GM21447 (cell line): ENCODE measurements at regions not wholly inside any gene's neighbourhood (a gene's known extent, or its start where the extent isn't known, plus 50 kb on each side); places are given as distances from the start of the nearest gene placed in this dataset.

Experiments
- ATAC-seq: cut with Tn5 transposase; IDR thresholded peaks from one replicate; pipeline ENCODE4 v1.9.1; 2021; ENCODE audit not compliant: unreplicated experiment

DNA sequence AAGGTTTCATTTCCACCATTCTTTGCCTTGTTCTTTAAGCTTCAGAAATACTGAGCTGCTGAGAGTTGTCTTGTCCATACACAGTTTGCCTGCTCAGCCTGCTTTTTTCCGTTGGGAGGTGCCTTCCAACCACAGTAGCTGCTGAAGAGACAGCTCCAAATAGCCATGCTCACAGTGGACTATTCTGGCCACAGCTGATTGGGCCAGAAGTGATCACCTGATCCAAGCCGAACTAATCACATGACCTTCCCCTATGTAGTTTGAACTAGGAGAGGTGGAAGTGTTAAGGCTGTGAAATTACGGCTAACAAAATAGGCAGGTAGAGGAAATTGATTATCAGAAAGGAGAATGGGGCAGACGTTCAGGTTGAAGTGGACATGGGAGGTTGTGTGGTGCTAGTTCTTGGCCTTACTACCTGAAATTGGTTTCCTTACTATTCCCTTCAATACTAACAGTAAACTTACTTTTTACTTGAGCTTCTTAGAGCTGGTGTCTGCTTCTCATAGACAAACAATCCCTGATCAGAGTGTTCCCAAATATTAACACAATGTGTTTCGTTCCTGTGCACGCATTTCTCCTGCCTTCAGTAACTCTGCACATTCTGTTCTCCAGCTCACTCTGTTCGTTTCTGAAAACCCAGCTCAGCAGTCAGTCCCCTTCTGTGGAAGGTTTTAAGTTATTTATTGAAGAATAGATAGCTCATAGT is 136.1 kb downstream of the RWDD3 start:
- ATAC-seq = no peak

GRCh38 chr1:95370691-95371562 is 136.9 kb downstream of the RWDD3 start:
- ATAC-seq = no peak

GRCh38 chr1:95371666-95372282 is 137.8 kb downstream of the RWDD3 start:
- ATAC-seq = no peak

DNA sequence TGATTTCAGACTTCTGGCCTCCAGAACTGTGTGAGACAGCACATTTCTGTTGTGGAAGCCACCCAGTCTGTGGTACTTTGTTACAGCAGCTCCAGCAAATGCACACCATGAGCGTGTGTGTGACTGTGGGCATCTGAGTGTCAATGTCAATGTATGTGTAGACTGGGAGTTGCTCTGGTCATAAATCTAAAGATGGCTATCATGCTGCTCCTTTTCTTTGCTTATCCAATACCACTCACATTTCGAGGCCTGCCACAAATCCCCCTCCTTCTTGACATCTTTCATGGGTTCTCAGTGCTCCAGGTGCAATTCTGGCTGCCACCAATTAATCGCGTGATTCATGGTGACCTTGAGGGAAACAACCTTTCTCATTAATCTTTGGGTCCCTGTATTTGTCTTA is 141.2 kb downstream of the RWDD3 start:
- ATAC-seq = no peak

DNA sequence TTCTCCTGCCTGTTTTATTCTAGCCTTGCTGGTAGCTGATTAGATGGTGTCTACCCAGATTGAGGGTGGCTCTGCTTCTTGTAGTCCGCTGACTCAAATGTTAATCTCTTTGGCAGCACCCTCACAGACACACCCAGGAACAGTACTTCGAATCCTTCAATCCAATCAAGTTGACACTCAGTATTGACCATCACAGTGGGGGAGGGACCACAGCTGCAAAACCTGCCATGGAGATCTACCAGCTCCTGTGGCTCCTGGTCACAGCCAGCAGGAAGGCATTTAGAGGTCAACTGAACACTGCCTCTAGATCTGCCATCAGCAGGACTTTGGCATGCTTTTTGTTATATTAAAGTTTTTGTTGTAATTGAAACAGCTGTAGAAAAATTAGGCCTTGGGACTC is 146.9 kb downstream of the RWDD3 start:
- ATAC-seq = no peak

DNA sequence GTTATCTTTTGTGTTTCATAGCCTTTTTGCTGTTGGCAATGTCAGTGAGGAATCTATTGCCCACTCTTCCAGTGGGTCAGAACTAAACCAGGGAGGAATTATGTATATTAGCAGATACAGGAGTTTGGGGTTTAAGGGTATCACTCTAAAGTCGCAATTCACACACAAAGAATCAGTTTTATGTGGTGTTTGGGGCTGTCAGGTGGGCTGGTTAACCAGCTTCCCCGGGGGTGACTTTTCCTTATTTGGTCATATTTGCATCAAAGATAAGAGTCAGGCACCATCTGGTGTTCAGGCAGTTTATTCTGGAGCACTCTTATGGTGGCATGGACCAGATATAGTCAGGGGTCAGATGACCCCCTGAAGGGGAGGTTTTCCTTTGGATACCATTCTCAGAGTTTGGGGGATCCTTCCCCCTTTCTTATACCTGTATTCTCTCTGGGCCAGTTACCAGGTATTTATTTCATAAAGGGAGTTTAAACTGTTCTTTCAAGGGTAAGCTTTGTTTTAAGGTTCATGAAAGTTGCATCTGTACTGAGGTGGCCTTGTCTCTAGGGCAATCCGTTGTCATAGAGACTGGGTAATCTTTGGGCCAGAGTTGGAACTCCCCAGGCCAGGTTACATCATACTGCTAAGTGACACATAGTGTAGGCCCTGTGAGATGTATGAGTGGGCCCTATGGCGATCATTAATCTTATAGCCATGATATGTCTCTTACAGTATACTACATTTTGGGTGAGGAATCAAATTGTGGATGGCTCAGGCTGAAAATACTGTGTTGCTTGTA is 148.2 kb downstream of the RWDD3 start:
- ATAC-seq = no peak

GRCh38 chr1:95383111-95383510 is 149.1 kb downstream of the RWDD3 start:
- ATAC-seq = no peak

- ATAC-seq = no peak
These were observed 150.6 kb downstream of the RWDD3 start for GRCh38 chr1:95384567-95384966.

GRCh38 chr1:95386371-95386770 is 152.4 kb downstream of the RWDD3 start:
- no peak for ATAC-seq

DNA sequence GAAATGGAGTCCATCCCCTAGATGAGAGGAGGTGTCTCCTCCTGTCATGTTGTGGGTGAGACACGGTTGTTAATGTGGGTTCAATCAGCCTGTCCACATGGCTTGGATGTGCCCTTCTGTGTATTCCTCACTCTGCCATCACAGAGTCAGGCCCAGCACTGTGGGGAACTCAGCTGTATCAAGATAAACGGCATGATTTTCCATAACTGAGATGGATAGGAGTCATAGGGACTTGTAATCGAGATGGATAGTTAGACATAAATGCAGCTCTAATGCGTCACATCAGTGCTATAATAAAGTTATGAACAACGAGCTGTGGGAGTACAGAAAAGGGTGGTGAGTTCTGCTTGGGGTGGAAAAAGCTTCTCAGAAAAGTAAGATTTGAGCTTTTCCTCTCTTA is 152.9 kb downstream of the RWDD3 start:
- ATAC-seq = no peak

DNA sequence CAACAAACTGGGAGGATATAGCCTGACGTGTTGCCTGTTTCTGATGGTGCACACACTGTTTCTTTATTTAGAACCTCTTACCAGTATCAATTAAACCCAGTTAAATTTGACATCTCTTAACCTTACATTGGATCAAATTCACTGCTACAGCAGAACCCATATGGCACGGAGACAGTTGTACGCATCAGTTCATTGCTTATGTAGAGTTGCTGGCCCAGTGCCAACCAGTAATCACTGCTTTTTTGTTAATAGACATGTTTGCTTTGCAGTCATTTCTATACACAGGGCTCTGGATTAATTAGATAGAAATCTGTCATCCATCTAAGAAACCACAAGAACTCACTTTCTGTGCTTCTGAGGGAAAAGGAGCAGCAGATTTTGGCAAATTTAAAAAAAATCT is 154.0 kb downstream of the RWDD3 start:
- no peak for ATAC-seq

DNA sequence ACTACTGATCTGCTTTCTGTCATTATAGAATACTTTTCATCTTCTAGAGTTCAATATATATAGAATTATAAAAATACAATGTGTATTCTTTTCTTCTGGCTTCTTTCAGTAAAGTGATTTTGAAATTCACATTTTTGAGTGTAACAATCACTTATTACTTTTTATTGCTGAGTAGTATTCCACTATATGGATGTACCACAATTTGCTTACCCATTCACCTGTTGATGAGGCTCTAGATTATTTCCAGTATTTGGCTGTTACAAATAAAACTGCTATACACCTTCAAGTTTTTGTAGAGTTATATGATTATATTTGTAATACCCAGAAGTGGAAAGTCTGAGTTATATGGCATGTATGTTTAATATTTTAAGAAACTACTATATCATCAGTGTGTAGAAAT is 159.4 kb downstream of the RWDD3 start:
- ATAC-seq = no peak

GRCh38 chr1:95396557-95396956 is 162.5 kb downstream of the RWDD3 start:
- ATAC-seq = no peak

- ATAC-seq = no peak
These were observed 168.8 kb downstream of the RWDD3 start for GRCh38 chr1:95402780-95403179.

- ATAC-seq = no peak
These were observed 172.3 kb downstream of the RWDD3 start for GRCh38 chr1:95406279-95406678.

GRCh38 chr1:95407131-95407885 is 173.3 kb downstream of the RWDD3 start:
- ATAC-seq = no peak

DNA sequence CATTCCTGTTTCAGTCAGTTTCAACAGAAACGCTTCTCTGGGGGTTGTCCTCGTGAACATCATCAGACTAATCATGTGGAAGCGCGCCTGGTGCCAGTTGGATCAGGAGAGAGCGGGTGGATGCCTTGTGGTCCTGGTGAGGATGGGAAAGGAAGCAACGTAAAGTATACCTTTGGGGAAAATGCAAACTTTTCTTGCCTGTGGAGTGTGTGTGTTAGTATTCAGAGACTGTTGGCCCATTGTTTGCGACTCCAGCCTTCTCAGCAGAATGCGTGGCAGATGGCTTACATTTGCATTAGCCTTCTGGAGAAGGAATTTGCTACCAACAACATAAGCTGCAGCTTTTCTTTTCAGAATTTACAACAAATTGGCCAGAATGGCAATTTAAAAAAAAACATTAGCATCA is 173.9 kb downstream of the RWDD3 start:
- no peak for ATAC-seq

- ATAC-seq = no peak
These were observed 174.6 kb downstream of the RWDD3 start for GRCh38 chr1:95408507-95409136.

DNA sequence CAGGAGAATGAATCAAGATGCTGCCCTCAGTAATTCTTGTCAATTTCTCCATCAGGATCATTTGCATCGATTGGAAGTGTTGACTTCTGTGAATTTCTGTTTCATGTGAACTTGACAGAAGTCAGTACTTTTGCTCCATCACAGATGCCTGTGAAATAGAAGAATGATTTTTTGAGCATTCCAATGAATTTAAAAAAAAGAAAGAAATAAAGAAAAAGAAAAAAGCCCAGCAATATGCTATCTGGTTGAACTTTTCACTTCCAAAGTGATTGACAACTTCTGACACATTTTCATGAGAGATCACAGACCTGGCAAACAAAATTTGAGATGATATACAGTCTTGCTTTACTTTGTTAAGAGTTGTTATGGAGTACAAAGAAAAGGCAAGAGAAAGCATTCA is 175.3 kb downstream of the RWDD3 start:
- ATAC-seq = no peak

DNA sequence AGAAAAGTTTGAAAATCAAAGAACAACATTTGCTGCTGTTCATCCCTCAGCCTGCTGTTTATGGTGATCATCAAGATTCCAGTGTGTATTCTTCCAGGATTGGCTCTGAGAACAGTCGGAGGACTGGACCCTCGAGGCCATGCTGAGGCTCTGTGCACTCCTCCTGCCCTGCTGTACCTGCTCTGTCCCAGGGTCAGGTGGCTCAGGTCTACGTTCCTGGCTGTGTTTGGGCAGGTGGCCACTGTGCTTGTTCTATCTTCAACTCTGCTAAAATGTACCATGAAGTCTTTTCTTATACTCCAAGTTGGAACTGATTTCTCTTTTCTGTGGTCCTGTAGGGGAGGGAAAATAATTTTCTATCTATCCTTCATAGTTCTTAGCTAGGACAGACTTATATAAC is 175.9 kb downstream of the RWDD3 start:
- no peak for ATAC-seq
